Left forelimb (tissue), 1 donor: ENCODE measurements at regions not wholly inside any gene's neighbourhood (a gene's known extent, or its start where the extent isn't known, plus 50 kb on each side); places are given as distances from the start of the nearest gene placed in this dataset.
A peak's percentile ranks its signal among the peaks of the same experiment; 100 is the strongest.

Experiments used
- DNase-seq: peaks from one replicate; pipeline ENCODE4 v3.0.0-alpha.2; 2018; ENCODE audit warnings: low spot score

DNA sequence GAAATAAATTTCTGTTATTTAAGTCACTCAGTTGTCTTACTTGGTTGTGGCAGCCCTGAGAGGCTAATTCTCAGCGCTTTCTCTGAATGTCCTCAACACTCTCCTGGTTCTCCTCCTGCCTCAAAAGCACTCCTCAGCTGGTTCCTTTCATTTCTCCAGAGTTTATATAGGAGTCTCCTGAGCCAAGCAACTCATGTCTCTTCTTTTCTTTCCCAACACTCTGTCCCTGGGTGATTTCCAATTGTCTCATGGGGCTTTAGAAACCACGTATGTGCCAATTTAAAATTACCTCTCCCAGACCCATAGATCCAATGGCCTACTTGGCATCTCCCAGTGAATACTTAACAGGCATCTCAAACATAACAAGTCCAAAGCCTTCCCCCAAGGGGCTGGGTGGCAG, 184.3 kb downstream of the TTC32 start:
- no peak for DNase-seq

DNA sequence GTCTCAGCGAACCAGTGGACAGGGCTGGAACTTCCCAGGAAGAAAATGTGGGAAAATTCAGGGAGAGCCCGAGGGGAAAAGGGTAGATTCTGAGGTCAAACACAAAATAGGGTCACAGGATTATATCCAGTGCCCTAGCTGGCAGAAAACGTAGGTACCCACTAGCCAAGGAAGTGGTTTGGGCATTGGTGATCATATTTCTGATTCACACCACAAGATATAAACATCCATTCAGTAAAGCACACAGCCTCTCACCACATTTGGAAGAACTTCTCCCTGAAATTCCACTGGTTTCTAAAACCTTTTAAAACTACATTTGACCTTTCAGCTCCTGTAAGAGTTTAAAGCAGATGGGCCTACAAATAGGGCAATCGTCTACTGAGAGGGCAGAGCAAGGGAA, 186.9 kb downstream of the TTC32 start:
- no peak for DNase-seq

DNA sequence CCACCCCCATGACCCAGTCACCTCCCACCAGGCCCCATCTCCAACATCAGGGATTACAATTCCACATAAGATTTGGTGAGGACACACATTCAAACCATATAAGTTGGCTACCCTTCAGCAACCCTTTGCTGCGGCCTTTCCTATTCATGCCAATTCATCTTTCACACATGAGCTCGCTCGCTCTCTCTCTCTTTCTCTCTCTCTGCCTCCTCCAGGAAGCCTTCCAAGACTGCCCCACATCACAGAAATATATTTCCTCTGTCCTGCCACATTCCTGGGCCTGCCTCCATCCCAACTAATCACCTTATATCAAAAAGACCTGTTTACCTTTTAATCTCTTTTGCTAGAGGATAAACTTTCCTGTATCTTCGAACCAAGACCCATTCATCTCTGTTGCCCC, 188.9 kb downstream of the TTC32 start:
- DNase-seq = no peak

DNA sequence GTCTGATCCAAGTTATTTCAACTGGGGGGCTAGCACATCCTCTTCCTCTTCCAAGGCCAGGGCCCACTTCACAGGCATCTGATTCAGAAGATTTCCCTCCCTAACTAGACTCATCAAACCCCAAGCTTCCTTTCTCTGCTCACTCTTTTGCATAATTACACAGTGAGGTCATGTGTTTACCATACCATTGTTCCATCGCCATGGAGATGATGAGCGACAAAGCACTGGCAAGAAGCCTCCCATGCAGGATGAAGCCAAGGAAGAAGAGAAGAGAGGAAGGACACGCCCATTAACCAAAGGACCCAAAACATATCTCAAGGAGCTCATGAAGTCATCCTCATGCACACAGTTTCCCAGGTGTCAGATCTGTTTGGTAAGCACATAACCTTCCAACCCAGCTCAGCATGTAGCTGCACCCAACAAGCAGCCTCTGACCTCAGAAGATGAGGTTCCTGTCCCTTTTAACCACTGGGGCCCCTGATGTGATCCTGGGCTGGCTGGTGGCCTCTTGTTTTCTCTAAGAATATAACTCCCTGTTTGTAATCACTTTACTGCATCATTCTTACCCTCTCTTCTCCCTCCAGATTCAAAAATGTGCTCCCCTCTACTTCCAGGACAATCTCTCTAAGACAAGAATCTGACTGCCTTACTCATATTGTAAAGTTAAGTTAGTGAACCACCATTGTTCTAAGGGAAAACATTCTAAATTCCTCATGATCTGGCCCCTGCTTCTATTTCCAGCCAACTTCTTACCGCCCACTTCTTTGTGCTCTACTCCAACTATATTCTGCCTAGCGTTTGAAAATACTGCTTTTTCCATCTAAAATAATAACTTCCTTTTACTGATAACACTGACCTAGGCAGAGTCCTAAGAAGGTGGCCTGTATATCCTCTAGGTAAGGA, 190.1 kb downstream of the TTC32 start:
- peak; percentile 77 for DNase-seq

DNA sequence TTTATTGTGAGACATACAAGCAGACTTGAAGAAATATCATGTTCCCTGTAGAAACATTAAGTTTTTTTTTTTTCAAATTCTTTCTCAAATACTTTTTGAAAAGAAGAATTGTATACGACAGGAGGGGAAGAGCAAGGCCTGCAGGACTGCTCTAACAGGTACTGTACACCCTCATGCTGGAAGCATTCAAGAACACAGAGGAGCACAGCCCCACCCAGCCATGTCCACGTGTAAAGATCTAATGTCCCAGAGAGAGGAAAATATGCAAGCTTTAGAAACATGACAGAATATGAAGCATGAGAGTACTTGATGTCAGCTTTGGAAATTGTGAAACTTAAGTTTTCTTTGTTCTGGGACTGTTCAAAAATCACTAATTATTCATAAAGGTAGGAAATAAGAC, 191.6 kb downstream of the TTC32 start:
- DNase-seq = no peak

DNA sequence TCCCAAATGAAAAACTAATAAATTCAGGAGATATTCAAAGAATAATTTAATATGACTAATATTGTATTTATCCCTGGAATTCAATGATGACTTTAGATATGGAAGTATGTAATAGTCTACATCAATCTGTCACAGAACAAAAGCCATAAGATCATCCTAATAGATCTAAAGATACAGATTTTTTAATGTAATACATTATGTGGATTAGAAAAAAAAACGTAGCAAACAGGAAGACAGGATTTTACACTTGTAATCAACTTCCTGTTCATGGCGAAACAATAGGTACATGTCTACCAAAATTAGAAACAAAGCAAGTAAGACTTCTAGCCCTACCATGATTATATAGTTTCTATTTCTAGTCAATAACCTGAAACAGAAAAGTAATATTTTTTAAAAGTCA, 192.2 kb downstream of the TTC32 start:
- DNase-seq = no peak

DNA sequence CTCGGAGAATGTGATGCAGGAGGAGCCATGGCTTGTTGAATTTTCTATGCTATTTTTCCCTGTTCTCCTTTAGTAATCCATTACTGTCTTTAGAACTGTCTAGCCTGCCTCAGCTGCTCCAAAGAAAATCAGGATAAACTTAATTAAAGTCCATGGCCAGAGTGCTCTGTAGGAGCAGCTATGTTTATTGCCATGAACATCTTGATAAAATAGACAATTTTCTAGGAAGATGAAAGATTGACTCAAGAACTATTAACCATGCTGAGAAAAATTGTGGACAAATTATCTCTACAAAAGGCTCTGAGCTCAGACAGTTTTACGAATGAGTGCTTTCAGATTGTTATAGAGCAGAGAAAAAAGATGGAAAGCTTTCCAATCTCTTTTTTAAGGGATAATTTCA, 193.0 kb downstream of the TTC32 start:
- DNase-seq = no peak

DNA sequence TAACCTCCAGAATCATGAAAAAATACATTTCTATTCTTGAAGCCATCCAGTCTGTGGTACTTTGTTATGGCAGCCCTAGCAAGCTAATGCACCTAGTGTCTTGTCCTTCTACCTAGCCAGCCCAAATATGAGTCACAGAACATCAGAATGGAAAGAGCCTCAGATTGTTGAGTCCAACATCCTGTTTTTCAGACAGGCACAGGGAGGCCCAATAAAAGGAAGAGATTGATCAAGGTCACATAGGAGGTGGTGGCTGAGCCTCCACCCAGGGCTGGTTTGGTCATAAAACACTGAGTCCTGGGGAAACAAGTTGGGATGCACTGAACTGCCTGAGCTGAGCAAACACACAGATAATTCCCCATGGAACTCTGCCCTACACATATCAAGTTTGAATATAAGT, 195.5 kb downstream of the TTC32 start:
- no peak for DNase-seq

DNA sequence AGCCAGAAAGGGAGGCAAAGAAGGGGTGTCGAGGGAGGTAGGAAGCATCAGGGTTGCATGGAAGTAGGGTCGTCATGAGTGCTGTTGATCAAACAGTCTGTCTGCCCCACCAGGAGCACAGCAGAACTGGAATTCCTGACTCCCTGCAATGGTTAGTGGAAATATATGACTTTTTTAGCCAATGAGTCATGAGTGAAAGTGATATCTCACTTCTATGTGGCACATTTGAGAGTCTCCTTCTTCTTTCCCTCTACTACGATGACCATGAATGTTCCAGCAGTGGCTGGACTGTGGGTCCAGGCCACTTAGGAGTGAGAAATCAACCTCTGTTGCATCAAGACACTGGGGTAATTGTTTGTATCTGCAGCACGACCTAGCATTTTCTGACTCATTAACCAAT, 199.5 kb downstream of the TTC32 start:
- no peak for DNase-seq

DNA sequence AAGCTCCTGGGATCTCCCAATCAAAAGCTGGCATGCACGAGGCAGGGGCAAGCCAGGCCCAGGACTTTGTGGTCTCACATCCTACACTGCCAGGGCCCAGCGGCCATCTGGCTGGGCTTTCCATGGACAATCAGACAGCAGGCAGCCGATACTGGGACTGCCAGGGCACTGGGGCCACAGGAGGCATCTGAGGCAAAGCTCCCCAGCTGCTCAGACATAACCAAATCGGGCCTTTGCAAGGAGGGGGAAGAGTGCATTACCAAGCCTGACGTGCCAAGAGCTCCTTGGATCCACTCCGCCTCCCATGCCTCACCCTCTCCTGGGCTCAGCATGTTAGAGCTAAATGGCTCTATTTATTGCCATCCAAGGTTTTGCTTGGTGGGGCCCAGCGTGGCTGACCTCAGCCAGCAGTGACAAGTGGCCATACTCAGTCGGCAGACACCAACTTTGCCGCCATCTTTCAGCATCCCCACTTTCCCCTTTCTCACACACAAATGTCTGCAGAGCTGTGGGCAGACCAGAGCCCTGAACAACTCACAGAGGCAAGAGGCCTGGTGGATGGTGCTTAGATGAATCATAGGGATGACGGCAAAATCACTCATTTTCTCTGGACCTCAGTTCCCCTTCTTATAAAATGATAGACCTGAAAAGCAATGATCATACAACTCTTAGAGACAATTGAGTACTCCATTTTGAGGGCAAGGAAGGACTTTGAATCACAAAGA, 200.8 kb downstream of the TTC32 start:
- DNase-seq = no peak

DNA sequence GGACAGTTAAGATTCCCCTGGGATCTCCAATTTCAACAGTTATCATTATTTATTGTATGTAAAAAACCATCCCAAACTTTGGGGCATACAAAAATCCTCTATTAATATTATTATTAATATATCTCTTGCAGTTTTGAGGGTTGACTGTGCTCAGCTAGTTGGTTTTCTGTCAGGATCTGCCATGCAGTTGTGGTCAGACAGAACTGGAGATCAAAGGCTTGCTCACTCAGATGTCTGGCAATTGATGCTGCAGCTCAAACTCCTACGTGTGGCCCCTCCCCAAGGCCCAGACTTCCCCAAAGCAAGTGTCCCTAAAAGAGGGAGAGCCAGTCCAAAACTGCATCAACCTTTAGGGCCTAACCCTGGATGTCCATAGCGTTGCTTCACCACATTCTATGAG, 204.7 kb downstream of the TTC32 start:
- DNase-seq = no peak

DNA sequence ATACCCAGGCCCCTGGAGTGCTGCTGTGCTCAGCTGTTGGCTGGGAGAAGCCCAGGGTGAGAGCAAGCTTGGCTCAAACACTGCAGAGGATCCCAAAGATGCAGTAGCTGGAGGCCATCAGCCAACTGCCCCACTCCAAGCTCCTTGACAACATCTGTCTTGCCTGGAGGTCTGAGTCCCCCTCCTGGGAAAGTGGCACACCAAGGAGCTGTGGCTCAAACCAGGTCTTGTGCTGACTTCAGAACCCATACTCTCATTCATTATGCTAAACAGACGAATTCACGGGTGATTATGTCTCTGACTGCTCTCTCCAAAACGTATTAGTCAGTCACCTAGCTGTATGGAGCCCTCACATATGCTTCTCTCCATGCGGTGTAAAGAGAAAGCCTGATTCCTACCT, 206.1 kb downstream of the TTC32 start:
- no peak for DNase-seq

DNA sequence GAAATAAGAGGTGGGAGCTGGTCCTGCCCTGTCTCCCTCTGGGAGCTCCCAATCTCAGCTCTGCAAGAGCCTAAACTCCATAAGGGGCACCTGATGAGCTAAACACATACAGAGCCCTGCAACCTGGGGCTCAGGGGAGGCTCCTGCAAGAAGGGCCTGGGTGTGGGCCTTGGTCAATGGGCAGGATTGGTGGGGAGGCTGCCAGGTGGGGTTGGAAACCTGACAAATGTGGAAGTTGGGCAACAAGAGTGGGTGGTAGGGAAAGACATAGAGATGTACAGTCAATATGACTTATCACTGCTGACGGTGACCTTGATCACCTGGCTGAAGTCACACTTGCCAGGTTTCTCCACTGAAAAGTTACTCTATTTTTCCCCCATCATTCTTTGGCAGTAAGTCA, 209.9 kb downstream of the TTC32 start:
- DNase-seq = no peak

DNA sequence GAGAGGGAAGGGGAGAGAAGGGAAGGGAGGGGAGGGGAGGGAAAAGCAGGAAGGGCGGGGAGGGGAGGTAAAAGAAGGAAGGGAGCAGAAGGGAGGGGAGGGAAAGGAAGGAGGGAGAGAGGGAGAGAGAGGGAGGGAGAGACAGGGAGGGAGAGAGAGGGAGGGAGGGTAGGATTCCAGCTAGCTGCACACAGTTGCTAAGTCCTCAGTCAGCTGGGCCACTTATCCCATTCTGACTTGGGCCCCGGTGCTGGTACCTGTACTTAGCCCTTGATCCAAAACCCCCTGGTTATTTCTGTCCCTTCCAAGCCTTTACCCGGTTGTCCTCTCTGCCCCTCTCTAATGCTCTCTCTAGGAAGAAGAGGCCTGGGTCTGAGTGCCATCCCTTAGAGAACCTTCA, 211.4 kb downstream of the TTC32 start:
- DNase-seq = peak; percentile 1

DNA sequence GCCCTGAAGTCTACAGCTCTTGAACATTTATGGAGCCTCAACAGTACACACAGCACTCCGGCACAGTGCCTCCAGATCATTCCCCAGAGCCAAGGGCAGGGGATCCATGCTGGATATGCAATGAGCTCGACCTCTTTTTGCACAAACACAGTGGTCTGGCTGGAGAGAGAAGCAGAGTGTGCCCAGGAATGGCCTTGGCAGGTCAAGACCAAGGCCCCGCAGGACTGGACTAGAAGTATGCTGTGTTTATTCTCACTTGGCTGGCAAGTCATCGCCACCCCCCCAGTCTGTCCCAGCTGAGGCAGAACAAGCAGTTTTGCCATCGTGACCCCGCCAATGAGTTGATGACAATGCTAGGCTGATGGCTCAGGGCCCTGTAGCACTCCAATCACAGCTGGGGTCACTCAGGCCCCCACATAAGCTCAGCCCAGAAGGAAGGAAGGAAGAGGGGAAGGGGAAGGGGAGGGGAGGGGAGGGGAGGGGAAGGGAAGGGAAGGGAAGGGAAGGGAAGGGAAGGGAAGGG, 212.1 kb downstream of the TTC32 start:
- DNase-seq = peak; percentile 61

DNA sequence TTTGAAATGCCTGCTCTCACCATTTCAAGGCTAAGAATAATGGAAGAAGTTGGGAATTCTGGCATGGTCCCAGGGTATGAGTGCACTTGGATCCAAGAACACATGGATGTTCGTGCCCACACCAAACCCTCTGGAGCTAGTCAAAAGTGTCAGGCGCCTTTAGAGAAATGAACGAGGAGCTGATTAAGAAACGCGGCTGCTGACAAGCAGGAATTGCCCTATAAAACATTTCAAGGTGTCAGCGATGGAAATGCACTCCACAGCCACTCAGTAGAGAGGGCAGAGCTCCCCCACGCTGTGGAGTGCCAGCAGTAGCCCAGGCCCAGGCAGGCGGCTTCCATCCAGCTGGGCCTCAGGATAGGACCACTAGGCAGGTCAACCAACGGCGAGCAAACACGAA, 213.7 kb downstream of the TTC32 start:
- no peak for DNase-seq

DNA sequence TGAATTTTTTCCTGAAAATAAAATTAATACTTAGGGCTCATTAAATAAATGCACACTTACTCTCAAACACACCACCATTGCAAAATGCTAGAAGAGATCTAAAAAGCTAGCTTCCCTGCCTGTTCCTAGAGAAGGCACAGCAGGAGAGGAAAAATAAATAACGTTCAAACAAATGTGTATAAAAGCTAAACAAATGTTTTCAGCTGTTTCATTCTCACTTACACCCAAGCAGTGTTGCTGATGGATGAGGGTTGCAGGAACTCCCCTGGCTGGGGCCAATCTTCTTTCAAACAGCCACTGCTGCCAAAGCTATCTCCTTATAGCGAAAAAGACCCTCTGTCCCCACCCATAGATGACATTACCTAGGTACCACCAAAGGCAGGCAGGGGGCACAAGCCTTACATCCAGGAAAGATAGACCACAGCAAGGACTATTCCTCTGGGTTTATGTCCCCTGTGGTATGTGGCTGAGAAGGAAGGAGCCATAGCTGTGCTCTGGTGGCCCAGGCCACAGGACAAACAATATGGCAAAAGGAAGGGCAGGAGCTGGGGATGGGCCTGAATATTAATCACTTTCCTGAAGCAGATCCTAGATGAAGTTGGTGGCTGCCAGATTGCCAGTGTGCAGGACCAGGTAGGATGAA, 214.6 kb downstream of the TTC32 start:
- DNase-seq = no peak

DNA sequence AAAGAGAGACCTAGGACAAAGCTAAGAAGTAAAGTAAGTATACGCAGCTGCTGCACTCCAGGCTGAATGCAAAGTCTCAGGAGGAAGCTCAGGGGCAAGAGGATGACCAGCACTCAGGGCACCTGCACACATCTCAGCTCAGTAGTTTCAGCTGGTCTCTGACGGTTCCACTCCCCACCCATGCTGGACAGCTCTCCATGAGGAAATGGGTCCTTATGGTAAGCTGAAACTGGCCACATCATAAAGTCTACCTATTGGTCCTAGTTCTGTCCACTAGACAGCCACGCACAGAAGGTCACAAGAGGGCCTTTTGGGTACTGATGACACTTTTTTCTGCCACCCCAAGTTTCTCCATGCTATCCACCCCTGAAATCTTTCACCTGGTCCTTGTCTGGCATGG, 215.3 kb downstream of the TTC32 start:
- DNase-seq = peak; percentile 12

DNA sequence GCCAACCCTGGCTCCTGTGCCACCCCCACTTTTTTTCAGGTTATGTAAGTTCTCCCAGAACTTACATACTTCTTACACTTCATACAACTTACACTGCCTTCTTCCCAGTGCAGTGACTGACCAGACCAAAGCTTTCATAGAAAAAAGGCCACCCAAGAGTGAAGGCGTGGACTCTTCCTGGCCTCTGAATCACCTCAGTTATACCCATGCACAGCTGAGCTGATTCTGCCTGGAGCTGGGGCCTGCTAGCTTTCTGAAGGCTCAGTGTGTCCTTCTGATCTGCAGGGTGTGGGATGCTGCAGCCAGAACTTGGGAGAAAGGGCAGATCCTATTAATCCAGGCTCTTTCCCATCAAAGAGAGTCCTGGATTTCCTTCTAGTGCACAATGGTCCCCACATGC, 216.1 kb downstream of the TTC32 start:
- DNase-seq = no peak

DNA sequence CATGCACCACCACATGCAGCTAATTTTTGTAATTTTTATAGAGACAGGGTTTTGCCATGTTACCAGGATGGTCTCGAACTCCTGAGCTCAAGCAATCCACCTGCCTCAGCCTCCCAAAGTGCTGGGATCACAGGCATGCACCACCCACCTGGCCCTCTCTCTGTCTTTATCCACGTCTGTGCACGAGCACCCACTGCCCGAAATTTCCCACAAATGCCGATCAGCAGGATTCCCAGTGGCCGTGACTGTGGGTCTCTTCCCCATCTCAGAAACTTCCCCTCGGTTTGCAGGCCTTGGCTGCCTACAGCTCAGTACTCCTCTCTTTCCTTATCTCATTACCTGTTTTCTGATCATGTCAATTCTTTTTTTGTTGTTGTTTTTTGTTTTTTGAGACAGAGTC, 217.3 kb downstream of the TTC32 start:
- peak; percentile 8 for DNase-seq

DNA sequence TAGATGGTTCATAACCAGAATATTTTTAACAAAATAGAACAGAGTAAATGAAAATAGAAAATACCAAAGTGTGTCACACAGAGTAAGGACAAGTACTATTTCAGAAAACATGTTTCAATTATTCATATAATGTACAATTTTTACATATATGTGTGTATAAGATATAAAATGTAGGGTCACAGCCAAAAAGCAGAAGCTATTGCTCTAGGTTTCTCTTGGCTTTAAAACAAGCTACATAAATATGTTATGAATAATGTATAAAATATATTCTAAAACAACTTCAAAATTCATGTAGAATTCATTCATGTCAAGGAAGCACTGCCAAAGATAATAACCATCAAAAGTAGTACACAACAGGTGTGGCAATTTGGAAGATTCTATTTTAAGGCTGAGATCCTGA, 218.2 kb downstream of the TTC32 start:
- DNase-seq = no peak

DNA sequence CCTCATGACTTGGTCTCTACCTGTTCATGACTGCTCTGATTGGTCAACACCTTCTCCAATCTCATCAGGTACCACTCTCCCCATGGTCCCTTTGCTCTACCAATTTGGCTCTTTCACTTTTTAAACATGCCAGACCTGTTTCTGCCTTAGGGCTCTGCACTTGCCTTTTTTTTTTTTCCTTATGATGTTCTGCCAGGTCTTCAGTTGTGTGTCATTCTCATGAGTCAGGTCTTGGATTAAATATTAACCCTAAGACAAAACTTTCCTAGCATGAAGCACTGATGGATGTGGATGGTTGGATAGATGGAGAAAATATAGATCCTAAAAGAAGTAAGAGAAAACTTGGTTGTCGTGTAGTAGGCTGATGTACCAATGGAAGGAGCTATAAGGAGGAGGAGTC, 219.3 kb downstream of the TTC32 start:
- DNase-seq = no peak
